Caco-2 (cell line): ENCODE measurements at regions not wholly inside any gene's neighbourhood (a gene's known extent, or its start where the extent isn't known, plus 50 kb on each side); places are given as distances from the start of the nearest gene placed in this dataset.

ENCODE experiments used
- BruUV-seq: library from RNA; stranded (reverse); fragments of 400-500 nt; replicated peaks from 2 replicates; lab custom pipeline; 2021; lab: Mats Ljungman, UMichigan
- CTCF ChIA-PET: fragments of 300-600 bp; sonication (Branson Sonifier 250); formaldehyde crosslinking; loops from one replicate; lab custom pipeline; 2022; ENCODE audit warnings: antibody characterized with exemption; lab: Charles Lee
- POLR2A ChIA-PET: fragments of 300-600 bp; sonication (Branson Sonifier 250); formaldehyde crosslinking; loops from one replicate; lab custom pipeline; 2022; ENCODE audit warnings: antibody characterized with exemption; lab: Charles Lee
- DNase-seq, 2 experiments: peaks; one replicate each; pipeline versions ENCODE4 v3.0.0 to v3.0.0-alpha.2; 2020 to 2022
- H3K27me3 ChIP-seq: replicated peaks from 2 replicates; pipeline ENCODE4 v1.6.0; 2011; ENCODE audit warnings: low read length; ENCODE audit not compliant: control insufficient read depth, insufficient read depth
- H3K36me3 ChIP-seq: 2 replicates; pipeline ENCODE4 v1.5.1; 2011; ENCODE audit warnings: low read length; ENCODE audit not compliant: control insufficient read depth, insufficient read depth
- H3K4me1 ChIP-seq: fragments of 250-450 bp; sonication (Bioruptor Pico); 2 replicates; pipeline ENCODE4 v1.5.1; 2020; ENCODE audit warnings: mild to moderate bottlenecking
- H3K4me3 ChIP-seq: 2 replicates; pipeline ENCODE4 v1.5.1; 2011; ENCODE audit warnings: low read depth, mild to moderate bottlenecking, control low read depth, low read length
- H3K9me3 ChIP-seq: fragments of 250-450 bp; sonication (Bioruptor Pico); 2 replicates; pipeline ENCODE4 v1.5.1; 2020; ENCODE audit warnings: mild to moderate bottlenecking, moderate library complexity
- H3K27ac Mint-ChIP-seq: one replicate; pipeline ENCODE4 v1.8.0; 2022; ENCODE audit warnings: mixed read lengths; ENCODE audit not compliant: unreplicated experiment
- H3K27me3 Mint-ChIP-seq: one replicate; pipeline ENCODE4 v1.8.0; 2022; ENCODE audit warnings: mixed read lengths; ENCODE audit not compliant: insufficient read depth, unreplicated experiment
- H3K36me3 Mint-ChIP-seq: one replicate; pipeline ENCODE4 v1.8.0; 2022; ENCODE audit warnings: mild to moderate bottlenecking, mixed read lengths; ENCODE audit not compliant: insufficient read depth, unreplicated experiment
- H3K4me1 Mint-ChIP-seq: one replicate; pipeline ENCODE4 v1.8.0; 2022; ENCODE audit warnings: low read depth, mixed read lengths; ENCODE audit not compliant: unreplicated experiment
- H3K4me3 Mint-ChIP-seq: one replicate; pipeline ENCODE4 v1.8.0; 2022; ENCODE audit warnings: mild to moderate bottlenecking, moderate library complexity, mixed read lengths; ENCODE audit not compliant: unreplicated experiment
- H3K9me3 Mint-ChIP-seq: one replicate; pipeline ENCODE4 v1.8.0; 2022; ENCODE audit warnings: mixed read lengths; ENCODE audit not compliant: unreplicated experiment
- intact Hi-C: fragments of 100-400 bp; cut with micrococcal nuclease; formaldehyde crosslinking; loops from one replicate; pipeline ENCODE4 v1.10.0; 2022; ENCODE audit not compliant: unreplicated experiment
- TF ChIP-seq, protein P1 (sequence below), 2 experiments: fragments of 200-600 bp in 1 of 2; IDR thresholded peaks; 1 replicate in 1 of 2; 2 replicates in 1 of 2; pipeline versions ENCODE4 v1.5.1 to v1.8.0; 2011 to 2022; ENCODE audit warnings: antibody characterized with exemption in 1 of 2, control low read depth in 1 of 2, inconsistent platforms in 1 of 2, low read depth in 1 of 2, low read length in 1 of 2, mild to moderate bottlenecking in 1 of 2, moderate library complexity in 1 of 2; ENCODE audit not compliant: insufficient read depth in 1 of 2, severe bottlenecking in 1 of 2, unreplicated experiment in 1 of 2

DNA sequence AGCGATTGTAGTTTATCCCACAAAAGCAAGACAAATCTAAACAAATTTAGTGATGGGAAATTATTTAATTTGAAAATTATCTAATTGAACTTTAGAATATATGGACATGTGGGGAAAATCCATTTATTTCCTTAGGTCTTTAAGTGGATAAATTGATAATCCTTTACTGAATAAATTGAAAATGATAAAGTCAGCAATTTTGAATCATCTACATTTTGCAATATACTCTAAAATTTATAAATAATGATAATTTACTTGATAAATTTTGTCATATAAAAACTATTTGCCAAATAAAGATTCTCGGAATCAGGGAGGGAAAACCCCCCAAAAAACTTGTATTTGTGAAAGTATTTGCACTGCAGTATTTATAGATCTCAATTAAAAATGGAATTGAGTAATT lies 875.3 kb upstream of the SLITRK5 start:
- Histone ChIP-seq H3K27me3 (no peaks in the 10 kb centered on the region), H3K4me3 (no peak overlapping the region), H3K4me1 (no peaks in the 10 kb centered on the region), H3K36me3 (no peaks in the 10 kb centered on the region), H3K9me3 (peaks cover 6% of the 10 kb centered on the region; the same call in 1 of the 2 replicates)
- intact Hi-C loops, result no loop called here
- Mint-ChIP-seq H3K4me3 (no peak overlapping the region), H3K4me1 (no peaks in the 10 kb centered on the region), H3K27ac (no peak overlapping the region), H3K36me3 (no peaks in the 10 kb centered on the region), H3K27me3 (no peaks in the 10 kb centered on the region), H3K9me3 (peaks cover 22% of the 10 kb centered on the region)
- TF ChIP-seq, protein P1, sequence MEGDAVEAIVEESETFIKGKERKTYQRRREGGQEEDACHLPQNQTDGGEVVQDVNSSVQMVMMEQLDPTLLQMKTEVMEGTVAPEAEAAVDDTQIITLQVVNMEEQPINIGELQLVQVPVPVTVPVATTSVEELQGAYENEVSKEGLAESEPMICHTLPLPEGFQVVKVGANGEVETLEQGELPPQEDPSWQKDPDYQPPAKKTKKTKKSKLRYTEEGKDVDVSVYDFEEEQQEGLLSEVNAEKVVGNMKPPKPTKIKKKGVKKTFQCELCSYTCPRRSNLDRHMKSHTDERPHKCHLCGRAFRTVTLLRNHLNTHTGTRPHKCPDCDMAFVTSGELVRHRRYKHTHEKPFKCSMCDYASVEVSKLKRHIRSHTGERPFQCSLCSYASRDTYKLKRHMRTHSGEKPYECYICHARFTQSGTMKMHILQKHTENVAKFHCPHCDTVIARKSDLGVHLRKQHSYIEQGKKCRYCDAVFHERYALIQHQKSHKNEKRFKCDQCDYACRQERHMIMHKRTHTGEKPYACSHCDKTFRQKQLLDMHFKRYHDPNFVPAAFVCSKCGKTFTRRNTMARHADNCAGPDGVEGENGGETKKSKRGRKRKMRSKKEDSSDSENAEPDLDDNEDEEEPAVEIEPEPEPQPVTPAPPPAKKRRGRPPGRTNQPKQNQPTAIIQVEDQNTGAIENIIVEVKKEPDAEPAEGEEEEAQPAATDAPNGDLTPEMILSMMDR (IDR thresholded peaks at IDR 0.05; ENCODE audit: insufficient read depth in 1 of 2, low read depth in 1 of 2, low read length in 1 of 2, severe bottlenecking in 1 of 2, unreplicated experiment in 1 of 2), result no peak
- no peak for DNase-seq
- ChIA-PET POLR2A (no interaction called here), CTCF (no interaction called here)
- no TSS peak for BruUV-seq

DNA sequence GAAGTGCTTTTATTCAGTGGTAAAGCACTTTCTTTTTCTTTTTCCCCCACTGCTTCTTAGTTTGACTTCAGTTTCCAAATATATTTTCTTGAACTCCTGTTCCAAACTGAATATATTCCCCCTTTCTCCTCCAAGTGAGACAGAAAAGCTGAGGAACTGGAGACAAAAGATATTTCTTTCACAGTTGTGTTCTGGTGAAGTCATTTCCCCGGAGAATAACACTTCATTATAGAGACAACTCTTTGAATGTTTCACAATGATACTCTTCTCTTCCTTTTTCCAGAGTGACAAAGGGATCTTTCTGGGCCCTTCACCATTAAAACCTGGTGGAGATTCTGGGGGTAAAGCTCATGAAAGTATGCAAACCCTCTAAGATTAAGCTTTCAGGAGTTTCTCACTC lies 860.8 kb upstream of the SLITRK5 start:
- Histone ChIP-seq H3K9me3 (no peaks in the 10 kb centered on the region; the same call in 1 of the 2 replicates), H3K4me1 (no peaks in the 10 kb centered on the region), H3K27me3 (no peaks in the 10 kb centered on the region), H3K36me3 (no peaks in the 10 kb centered on the region), H3K4me3 (no peak overlapping the region)
- no peak overlapping the region for H3K4me3 Mint-ChIP-seq
- ChIA-PET CTCF (no interaction called here), POLR2A (no interaction called here)
- no peaks in the 10 kb centered on the region for H3K9me3 Mint-ChIP-seq
- no peak for DNase-seq
- H3K36me3 Mint-ChIP-seq, result no peaks in the 10 kb centered on the region
- no peaks in the 10 kb centered on the region for H3K27me3 Mint-ChIP-seq
- H3K27ac Mint-ChIP-seq, result no peak overlapping the region
- no TSS peak for BruUV-seq
- intact Hi-C loops, result no loop called here
- TF ChIP-seq, protein P1 (IDR thresholded peaks at IDR 0.05; ENCODE audit: insufficient read depth in 1 of 2, low read depth in 1 of 2, low read length in 1 of 2, severe bottlenecking in 1 of 2, unreplicated experiment in 1 of 2), result no peak
- no peaks in the 10 kb centered on the region for H3K4me1 Mint-ChIP-seq

DNA sequence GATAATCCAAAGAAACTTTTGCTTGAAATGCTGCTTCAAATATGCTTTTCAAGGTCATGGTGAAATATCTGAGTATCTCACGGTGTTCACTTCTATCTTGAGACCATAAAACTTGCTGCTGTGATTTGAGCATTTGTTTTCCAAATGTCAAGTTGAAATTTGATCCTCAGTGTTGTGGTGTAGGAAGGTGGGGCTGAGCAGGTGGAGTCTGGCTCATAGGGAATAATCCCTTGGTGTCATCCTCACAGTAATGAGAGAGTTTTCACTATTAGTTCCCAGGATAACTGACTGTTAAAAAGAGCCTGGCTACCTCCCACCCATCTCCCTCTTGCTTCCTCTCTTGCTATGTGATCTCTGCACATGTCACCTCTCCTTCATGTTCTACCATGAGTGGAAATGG lies 858.0 kb upstream of the SLITRK5 start:
- Histone ChIP-seq H3K9me3 (no peaks in the 10 kb centered on the region; the same call in 1 of the 2 replicates), H3K27me3 (no peaks in the 10 kb centered on the region), H3K4me1 (no peaks in the 10 kb centered on the region), H3K36me3 (no peaks in the 10 kb centered on the region), H3K4me3 (no peak overlapping the region)
- Mint-ChIP-seq H3K4me3 (no peak overlapping the region), H3K9me3 (no peaks in the 10 kb centered on the region), H3K36me3 (no peaks in the 10 kb centered on the region), H3K27ac (no peak overlapping the region), H3K4me1 (no peaks in the 10 kb centered on the region), H3K27me3 (no peaks in the 10 kb centered on the region)
- ChIA-PET POLR2A (no interaction called here), CTCF (no interaction called here)
- no peak for DNase-seq
- TF ChIP-seq, protein P1 (IDR thresholded peaks at IDR 0.05; ENCODE audit: insufficient read depth in 1 of 2, low read depth in 1 of 2, low read length in 1 of 2, severe bottlenecking in 1 of 2, unreplicated experiment in 1 of 2), result no peak
- no TSS peak for BruUV-seq
- intact Hi-C loops, result no loop called here
